GM12872 (cell line): ENCODE measurements at regions not wholly inside any gene's neighbourhood (a gene's known extent, or its start where the extent isn't known, plus 50 kb on each side); places are given as distances from the start of the nearest gene placed in this dataset.

ENCODE experiments used
- TF ChIP-seq, protein P1 (sequence below): IDR thresholded peaks from 3 replicates; pipeline ENCODE4 v1.5.1; 2011; ENCODE audit warnings: low read depth, mild to moderate bottlenecking, low read length, moderate library complexity; ENCODE audit not compliant: insufficient read depth

DNA sequence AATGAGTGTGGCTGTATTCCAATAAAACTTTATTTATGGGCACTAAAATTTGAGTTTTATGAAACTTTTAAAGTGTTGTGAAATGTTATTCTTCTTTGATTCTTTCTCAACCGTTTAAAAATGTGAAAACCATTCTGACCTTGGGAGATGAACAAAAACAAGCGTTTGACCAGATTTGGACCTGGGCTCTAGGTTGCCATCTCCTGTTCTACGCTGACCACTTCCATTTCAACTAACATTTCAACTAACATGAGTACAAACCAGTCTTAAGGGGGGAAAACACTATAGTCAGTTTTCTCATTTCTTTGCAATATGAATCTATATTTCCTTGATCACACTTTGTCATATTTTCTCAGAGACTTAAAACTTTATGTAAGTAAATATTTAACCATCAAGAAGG lies 118.4 kb upstream of the IRX5 start:
- TF ChIP-seq, protein P1, sequence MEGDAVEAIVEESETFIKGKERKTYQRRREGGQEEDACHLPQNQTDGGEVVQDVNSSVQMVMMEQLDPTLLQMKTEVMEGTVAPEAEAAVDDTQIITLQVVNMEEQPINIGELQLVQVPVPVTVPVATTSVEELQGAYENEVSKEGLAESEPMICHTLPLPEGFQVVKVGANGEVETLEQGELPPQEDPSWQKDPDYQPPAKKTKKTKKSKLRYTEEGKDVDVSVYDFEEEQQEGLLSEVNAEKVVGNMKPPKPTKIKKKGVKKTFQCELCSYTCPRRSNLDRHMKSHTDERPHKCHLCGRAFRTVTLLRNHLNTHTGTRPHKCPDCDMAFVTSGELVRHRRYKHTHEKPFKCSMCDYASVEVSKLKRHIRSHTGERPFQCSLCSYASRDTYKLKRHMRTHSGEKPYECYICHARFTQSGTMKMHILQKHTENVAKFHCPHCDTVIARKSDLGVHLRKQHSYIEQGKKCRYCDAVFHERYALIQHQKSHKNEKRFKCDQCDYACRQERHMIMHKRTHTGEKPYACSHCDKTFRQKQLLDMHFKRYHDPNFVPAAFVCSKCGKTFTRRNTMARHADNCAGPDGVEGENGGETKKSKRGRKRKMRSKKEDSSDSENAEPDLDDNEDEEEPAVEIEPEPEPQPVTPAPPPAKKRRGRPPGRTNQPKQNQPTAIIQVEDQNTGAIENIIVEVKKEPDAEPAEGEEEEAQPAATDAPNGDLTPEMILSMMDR, result no peak

DNA sequence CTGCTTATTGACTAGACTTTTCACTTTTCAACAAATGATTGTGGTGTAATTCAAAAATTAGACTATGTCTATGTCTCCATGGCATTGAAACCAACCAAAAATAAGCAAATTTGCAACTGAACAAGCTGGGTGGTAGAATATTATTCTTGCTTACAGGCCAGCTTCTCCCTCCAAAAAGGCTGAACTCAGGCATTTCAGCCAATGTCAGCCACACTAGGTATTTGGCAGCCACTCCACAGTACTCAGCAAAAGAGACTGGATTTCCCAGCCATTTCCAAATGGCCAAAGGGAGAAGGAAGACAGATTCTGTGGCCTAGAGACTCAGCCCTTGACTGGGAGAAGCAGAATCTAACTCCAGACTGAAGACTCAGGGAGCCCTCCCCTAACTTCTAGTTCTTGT lies 121.8 kb upstream of the IRX5 start:
- TF ChIP-seq, protein P1, result no peak

DNA sequence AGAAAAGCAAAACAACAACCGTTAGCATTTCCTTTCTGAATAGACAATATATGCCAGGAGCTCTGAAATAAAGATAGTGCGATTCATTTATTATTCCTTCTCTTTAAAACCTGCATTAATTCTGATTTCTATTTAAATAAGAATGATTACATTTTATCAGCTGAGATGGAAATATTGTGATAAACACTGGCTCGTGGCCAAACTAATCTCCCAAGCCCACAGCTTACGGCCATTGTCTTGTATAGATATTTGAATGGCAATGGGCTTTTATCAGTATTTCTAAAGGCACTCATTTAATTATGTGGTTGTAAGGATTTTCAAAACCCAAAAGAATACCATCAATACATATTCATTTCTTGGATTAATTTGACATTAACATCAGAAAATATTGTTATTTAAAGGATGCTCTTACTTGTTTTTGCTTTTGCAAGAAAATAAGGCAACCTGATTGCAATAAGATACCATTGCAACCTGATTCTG lies 123.7 kb upstream of the IRX5 start:
- TF ChIP-seq, protein P1, result no peak

DNA sequence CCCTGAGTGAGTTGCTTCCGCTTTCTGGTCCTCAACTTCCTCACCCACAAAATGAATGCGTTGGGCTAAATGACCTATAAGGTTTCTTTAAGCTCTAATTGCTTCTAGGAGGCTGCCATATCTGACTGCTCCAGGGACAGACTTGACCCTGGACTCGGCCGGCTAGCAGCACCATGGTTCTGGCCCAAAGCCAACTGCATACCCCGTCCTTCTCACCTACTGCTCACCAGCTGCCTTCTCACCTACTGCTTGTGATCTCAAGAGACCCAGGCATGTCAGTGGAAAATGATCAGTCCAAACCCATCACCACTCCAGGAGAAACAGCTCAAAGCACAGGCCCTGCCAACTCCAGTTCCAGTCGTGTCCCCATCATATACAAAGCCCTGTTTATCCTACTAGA lies 124.3 kb upstream of the IRX5 start:
- TF ChIP-seq, protein P1, result no peak

DNA sequence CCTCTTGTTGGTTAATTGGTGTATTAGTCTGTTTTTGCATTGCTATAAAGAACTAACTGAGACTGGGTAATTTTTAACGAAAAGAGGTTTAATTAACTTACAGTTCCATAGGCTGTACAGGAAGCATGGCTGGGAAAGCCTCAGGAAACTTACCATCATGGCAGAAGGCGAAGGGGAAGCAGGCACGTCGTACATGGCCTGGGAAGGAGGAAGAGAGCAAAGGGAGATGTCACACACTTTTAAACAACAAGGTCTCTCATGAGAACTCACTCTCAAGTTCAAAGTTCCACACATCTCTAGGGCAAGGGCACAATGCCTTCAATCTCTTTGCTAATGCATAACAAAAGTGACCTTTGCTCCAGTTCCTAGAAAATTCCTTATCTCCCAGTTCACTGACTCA lies 125.0 kb upstream of the IRX5 start:
- TF ChIP-seq, protein P1, result no peak

DNA sequence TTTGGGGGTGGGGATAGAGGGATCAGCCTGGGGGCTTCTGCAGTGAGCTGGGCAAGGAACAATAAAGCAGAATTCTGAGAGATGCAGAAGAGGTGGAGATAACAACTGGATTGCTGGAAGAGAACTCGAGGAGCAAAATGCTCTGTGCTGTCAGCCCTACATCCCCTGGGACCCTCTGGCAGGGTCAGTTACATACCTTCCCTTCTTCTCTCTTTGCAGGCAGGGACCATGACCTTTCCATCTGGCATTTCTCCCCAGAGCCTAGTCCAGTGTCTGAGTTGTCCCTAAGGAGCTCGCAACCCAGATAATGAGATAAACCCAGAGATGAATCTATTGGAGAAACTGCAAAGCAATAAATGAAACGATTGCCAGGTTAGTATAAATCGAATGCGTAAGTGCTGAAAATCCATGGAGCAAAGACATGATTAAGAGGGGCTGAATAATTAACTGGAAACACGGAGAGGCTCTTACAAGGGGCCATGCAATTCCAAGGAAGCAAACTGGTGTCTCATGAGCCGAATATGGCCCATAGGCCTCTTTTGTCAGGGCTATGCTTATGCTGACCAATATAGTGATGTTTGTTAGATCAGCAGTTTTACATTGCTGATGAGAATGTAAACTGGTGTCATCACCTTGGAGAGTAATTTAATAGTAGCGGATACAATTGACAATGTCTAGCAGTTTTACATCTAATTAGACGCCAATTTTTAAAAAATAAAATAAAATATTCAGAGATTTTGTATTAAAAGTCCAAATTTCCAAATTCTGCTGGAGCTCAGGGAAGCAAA lies 129.4 kb upstream of the IRX5 start:
- TF ChIP-seq, protein P1, result no peak

DNA sequence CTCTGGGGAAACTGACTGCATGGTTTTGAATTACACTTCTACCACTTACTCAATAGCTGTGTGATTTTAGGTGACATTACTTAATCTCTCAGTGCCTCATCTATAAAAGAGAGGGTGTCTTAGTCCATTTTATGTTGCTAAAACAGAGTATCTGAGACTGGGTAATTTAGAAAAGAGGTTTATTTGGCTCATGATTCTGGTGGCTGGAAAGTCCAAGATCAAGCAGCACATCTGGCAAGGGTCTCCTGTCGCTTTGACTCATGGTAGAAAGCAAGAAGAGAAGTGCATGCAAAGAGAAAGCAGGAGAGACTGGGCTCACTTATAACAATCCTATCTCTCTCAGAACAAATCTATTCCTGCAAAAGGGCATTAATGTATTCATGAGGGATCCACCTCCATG lies 132.4 kb upstream of the IRX5 start:
- TF ChIP-seq, protein P1, result no peak
